Naive B cell (primary cell): ENCODE measurements at regions not wholly inside any gene's neighbourhood (a gene's known extent, or its start where the extent isn't known, plus 50 kb on each side); places are given as distances from the start of the nearest gene placed in this dataset.

Source experiments
- ATAC-seq, 2 donors: fragments of 150-1000 bp; cut with Tn5 transposase; 2 replicates each; pipeline ENCODE4 v1.10.0; 2021; ENCODE audit warnings: low read depth in 2 of 2, mild to moderate bottlenecking in 2 of 2, moderate library complexity in 2 of 2
- DNase-seq: peaks from one replicate; pipeline ENCODE4 v3.0.0; 2022
- H3K27ac Mint-ChIP-seq, 6 donors: one replicate each; pipeline ENCODE4 v1.8.0; 2020 to 2022; ENCODE audit warnings: mild to moderate bottlenecking in 6 of 6, mixed read lengths in 6 of 6, moderate library complexity in 5 of 6, inconsistent platforms in 2 of 6
- H3K27me3 Mint-ChIP-seq, 3 donors: one replicate each; pipeline ENCODE4 v1.8.0; 2021 to 2022; ENCODE audit warnings: mixed read lengths in 3 of 3, mild to moderate bottlenecking in 1 of 3
- H3K36me3 Mint-ChIP-seq, 2 donors: one replicate each; pipeline ENCODE4 v1.8.0; 2020 to 2022; ENCODE audit warnings: mixed read lengths in 2 of 2, inconsistent platforms in 1 of 2, mild to moderate bottlenecking in 1 of 2
- H3K4me1 Mint-ChIP-seq, 3 donors: one replicate each; pipeline ENCODE4 v1.8.0; 2020 to 2022; ENCODE audit warnings: mixed read lengths in 3 of 3, inconsistent platforms in 1 of 3, mild to moderate bottlenecking in 1 of 3, moderate library complexity in 1 of 3
- H3K4me3 Mint-ChIP-seq, 8 donors: one replicate each; pipeline ENCODE4 v1.8.0; 2020 to 2022; ENCODE audit warnings: mild to moderate bottlenecking in 8 of 8, mixed read lengths in 8 of 8, moderate library complexity in 8 of 8, inconsistent platforms in 2 of 8
- H3K9me3 Mint-ChIP-seq, 7 donors: one replicate each; pipeline ENCODE4 v1.8.0; 2020 to 2022; ENCODE audit warnings: mixed read lengths in 7 of 7, mild to moderate bottlenecking in 5 of 7, inconsistent platforms in 2 of 7, moderate library complexity in 1 of 7

GRCh38 chr20:11057624-11058023 lies 383.8 kb upstream of the JAG1 start:
- Mint-ChIP-seq H3K9me3 (peaks cover 0 to 3% (median 0%) of the 10 kb centered on the region in 7 donors), H3K36me3 (no peaks in the 10 kb centered on the region), H3K4me3 (no peak overlapping the region), H3K27ac (no peak overlapping the region), H3K4me1 (no peaks in the 10 kb centered on the region), H3K27me3 (no peaks in the 10 kb centered on the region)
- ATAC-seq (no peak), DNase-seq (no peak)

- peaks cover 0 to 3% (median 0%) of the 10 kb centered on the region in 7 donors for H3K9me3 Mint-ChIP-seq
- no peak overlapping the region for H3K4me3 Mint-ChIP-seq
- H3K4me1 Mint-ChIP-seq: no peaks in the 10 kb centered on the region
- no peaks in the 10 kb centered on the region for H3K36me3 Mint-ChIP-seq
- H3K27ac Mint-ChIP-seq: no peak overlapping the region
- DNase-seq (no peak), ATAC-seq (no peak)
- no peaks in the 10 kb centered on the region for H3K27me3 Mint-ChIP-seq
These were observed 385.9 kb upstream of the JAG1 start for GRCh38 chr20:11059659-11060058.

DNA sequence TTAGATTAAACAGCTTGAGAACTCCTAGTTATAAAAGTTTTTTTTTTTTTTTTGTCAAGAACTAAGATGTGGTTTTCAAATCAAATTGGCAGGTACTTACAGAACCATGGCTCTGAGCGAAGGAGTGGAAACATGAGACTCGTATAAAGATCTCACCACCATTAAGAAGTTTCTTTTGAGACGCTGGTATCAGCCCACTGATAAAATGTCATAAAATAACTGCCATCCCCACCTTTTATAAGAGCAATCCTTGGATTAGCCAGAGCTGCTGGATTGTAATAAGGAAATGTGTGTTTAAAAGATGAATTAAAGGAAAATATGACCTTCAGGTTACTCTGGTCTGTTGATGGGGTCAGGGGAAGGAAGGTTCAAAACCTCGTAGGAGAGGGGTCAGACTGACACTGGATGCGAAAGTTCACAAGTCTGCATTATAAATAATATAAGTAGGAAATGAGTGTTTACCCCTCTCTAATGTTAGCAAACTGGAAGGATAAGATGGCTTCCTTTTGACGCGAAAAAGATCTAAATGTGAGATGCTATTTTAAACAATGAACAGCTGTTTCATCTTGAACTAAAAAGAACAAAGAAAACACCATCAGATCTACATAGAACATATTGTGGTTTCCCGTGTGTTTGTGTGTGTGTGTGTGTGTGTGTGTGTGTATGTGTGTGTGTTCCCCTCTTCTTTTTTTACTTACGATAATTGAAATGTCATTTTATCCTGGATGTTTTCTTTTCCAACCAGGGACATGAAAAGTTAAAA lies 386.8 kb upstream of the JAG1 start:
- DNase-seq: no peak
- H3K4me3 Mint-ChIP-seq: no peak overlapping the region
- no peaks in the 10 kb centered on the region for H3K36me3 Mint-ChIP-seq
- peaks cover 0 to 3% (median 0%) of the 10 kb centered on the region in 7 donors for H3K9me3 Mint-ChIP-seq
- ATAC-seq: no peak
- no peaks in the 10 kb centered on the region for H3K4me1 Mint-ChIP-seq
- H3K27me3 Mint-ChIP-seq: no peaks in the 10 kb centered on the region
- no peak overlapping the region for H3K27ac Mint-ChIP-seq

- H3K27ac Mint-ChIP-seq: no peak overlapping the region
- no peak overlapping the region for H3K4me3 Mint-ChIP-seq
- no peaks in the 10 kb centered on the region for H3K27me3 Mint-ChIP-seq
- H3K4me1 Mint-ChIP-seq: no peaks in the 10 kb centered on the region
- H3K36me3 Mint-ChIP-seq: no peaks in the 10 kb centered on the region
- H3K9me3 Mint-ChIP-seq: peaks cover 0 to 2% (median 0%) of the 10 kb centered on the region in 7 donors
- no peak for ATAC-seq
- no peak for DNase-seq
These were observed 389.6 kb upstream of the JAG1 start for GRCh38 chr20:11063444-11063843.

DNA sequence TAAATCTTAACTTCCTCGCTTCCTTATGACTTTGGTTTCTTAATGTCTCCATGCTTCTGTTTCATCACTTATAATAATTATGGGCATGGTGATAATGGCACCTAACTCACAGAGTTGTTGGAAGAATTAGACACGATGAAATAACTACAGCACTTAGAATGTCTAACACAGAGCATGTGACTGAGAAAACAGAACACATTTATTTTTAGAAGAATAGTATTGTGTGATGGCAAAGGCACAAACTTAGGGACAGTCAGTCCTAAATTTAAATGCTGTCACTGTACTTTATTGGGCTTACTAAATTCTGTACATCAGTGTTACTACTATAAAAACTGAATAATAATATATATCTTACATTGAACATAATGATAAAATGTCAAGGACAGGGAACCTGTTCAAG lies 391.1 kb upstream of the JAG1 start:
- H3K4me1 Mint-ChIP-seq: no peaks in the 10 kb centered on the region
- no peaks in the 10 kb centered on the region for H3K27me3 Mint-ChIP-seq
- no peak overlapping the region for H3K27ac Mint-ChIP-seq
- ATAC-seq (no peak), DNase-seq (no peak)
- H3K9me3 Mint-ChIP-seq: no peaks in the 10 kb centered on the region
- no peak overlapping the region for H3K4me3 Mint-ChIP-seq
- H3K36me3 Mint-ChIP-seq: no peaks in the 10 kb centered on the region

DNA sequence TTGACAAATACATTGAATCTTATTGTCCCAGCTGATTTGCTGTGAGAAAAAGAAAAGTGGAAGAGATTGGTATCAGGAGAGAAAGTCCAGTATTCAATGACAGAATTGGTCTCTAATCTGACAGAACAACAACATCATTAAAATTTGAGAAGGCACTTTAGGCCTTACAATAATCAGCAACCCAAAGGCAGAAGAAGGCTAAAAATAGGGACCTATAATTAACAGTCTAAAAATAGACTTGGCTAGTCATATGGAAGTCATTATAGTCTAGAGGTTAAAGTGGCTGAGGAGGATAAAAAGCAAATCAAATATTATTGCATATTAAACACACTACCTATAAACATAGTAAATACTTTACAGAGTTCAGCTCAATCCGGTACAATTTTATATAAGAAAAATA lies 393.6 kb upstream of the JAG1 start:
- H3K4me1 Mint-ChIP-seq: no peaks in the 10 kb centered on the region
- H3K9me3 Mint-ChIP-seq: peaks cover 0 to 12% (median 6%) of the 10 kb centered on the region in 7 donors
- no peak overlapping the region for H3K27ac Mint-ChIP-seq
- H3K27me3 Mint-ChIP-seq: no peaks in the 10 kb centered on the region
- no peak overlapping the region for H3K4me3 Mint-ChIP-seq
- no peaks in the 10 kb centered on the region for H3K36me3 Mint-ChIP-seq
- DNase-seq: no peak
- ATAC-seq: no peak

DNA sequence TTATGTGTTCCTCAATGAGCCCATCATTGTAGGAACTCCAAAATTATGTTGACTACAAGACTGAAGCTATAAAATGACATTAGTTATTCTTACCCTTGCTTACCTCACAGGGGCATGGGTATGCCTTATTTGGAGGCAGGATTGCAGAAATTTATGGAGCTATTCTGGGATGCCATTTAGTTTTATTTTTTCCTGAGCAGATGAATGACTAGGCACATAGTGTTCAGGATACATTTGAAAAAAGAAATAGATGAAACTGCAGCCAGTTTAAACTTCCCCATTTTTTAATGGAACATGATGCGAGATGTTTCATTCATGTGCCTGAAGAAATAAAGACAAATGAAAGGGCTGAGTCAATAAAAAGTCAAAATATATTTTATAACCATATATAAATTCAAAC lies 399.2 kb upstream of the JAG1 start:
- Mint-ChIP-seq H3K27ac (no peak overlapping the region), H3K4me3 (no peak overlapping the region), H3K4me1 (no peaks in the 10 kb centered on the region), H3K9me3 (peaks cover 0 to 17% (median 7%) of the 10 kb centered on the region in 7 donors), H3K36me3 (no peaks in the 10 kb centered on the region), H3K27me3 (no peaks in the 10 kb centered on the region)
- DNase-seq (no peak), ATAC-seq (no peak)

DNA sequence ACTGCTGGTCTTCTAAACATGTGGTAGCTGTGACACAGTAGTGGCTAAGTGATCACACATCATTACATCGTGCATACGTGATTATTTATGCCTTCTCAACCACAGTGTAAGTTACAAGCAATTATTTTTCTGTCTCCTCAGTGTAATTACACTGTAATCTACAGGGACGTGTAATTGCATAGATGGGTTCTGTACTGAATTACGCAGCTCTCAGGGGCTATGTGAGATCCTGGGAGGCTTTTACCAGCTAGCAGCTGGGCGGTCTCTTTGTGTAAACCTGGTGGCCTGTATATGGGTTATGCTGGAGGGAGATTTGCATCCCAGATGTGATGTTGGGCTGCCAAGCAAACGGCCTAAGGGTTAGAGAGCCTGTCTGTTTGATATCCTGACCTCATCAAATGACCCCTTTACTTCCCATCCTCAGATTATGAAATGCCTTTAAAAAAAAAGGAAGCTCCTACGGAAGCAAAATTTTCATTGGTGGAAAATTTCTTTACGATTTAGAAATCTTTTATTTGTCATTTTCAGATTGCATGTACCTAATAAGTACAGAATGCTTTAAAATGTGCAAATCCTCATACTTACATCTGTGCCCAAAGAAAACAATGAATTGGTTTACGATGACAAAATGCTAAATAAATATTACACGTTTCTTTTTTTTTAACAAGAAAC lies 402.8 kb upstream of the JAG1 start:
- ATAC-seq (no peak), DNase-seq (no peak)
- H3K36me3 Mint-ChIP-seq: no peaks in the 10 kb centered on the region
- H3K4me1 Mint-ChIP-seq: no peaks in the 10 kb centered on the region
- no peak overlapping the region for H3K27ac Mint-ChIP-seq
- no peaks in the 10 kb centered on the region for H3K27me3 Mint-ChIP-seq
- H3K9me3 Mint-ChIP-seq: peaks cover 0 to 13% (median 4%) of the 10 kb centered on the region in 7 donors
- H3K4me3 Mint-ChIP-seq: no peak overlapping the region

DNA sequence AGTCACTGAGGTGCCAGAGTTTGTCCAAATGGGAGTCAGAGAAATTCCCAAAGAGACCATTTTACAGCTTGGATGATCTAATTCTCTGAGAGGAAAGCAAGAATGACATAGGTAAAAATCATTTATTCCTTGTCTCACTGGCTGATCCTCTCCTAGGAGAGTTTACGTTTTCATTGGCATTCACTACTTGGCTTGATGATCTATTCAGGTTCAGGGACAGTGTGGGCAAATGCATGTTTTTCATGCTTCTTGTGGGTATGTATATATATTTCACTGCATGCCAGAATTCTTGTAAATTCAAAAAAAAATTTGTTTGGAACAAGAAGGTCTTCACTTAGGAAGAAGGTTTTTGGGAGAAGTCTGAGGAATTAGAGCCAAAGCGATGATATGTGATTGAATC lies 403.4 kb upstream of the JAG1 start:
- Mint-ChIP-seq H3K4me3 (no peak overlapping the region), H3K27me3 (no peaks in the 10 kb centered on the region), H3K4me1 (no peaks in the 10 kb centered on the region), H3K36me3 (no peaks in the 10 kb centered on the region), H3K27ac (no peak overlapping the region), H3K9me3 (peaks cover 0 to 8% (median 2%) of the 10 kb centered on the region in 7 donors)
- no peak for DNase-seq
- ATAC-seq: no peak

DNA sequence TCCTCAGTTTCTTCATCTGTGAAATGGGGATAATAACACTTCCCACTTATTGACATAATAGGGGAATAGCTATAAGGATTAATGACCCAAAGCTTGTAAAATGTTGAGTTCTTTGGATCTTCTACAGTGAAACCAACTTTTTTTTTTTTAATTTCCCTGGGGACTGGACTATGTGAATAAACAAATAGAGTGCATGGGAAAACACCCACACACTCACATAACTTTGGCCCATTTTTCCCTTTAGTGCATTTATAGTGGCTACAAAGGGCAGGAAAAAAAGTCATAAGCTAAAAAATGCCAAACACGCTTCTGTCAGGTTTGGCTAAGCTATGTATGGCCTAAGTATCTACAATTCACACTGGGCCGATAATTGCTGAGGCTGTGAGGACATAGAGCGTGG lies 406.2 kb upstream of the JAG1 start:
- ATAC-seq (no peak), DNase-seq (no peak)
- Mint-ChIP-seq H3K36me3 (no peaks in the 10 kb centered on the region), H3K27ac (no peak overlapping the region), H3K4me3 (no peak overlapping the region), H3K4me1 (no peaks in the 10 kb centered on the region), H3K9me3 (peaks cover 0 to 9% (median 0%) of the 10 kb centered on the region in 7 donors), H3K27me3 (no peaks in the 10 kb centered on the region)

GRCh38 chr20:11080781-11081377 lies 407.1 kb upstream of the JAG1 start:
- no peaks in the 10 kb centered on the region for H3K36me3 Mint-ChIP-seq
- no peaks in the 10 kb centered on the region for H3K27me3 Mint-ChIP-seq
- ATAC-seq: no peak
- peaks cover 0 to 9% (median 0%) of the 10 kb centered on the region in 7 donors for H3K9me3 Mint-ChIP-seq
- no peak overlapping the region for H3K27ac Mint-ChIP-seq
- DNase-seq: no peak
- no peaks in the 10 kb centered on the region for H3K4me1 Mint-ChIP-seq
- no peak overlapping the region for H3K4me3 Mint-ChIP-seq

GRCh38 chr20:11083841-11084240 lies 410.0 kb upstream of the JAG1 start:
- no peak overlapping the region for H3K4me3 Mint-ChIP-seq

GRCh38 chr20:11084508-11084907 lies 410.7 kb upstream of the JAG1 start:
- no peak overlapping the region for H3K4me3 Mint-ChIP-seq
- H3K27ac Mint-ChIP-seq: no peak overlapping the region
- no peaks in the 10 kb centered on the region for H3K4me1 Mint-ChIP-seq
- no peaks in the 10 kb centered on the region for H3K27me3 Mint-ChIP-seq
- no peak for ATAC-seq
- DNase-seq: no peak
- H3K36me3 Mint-ChIP-seq: no peaks in the 10 kb centered on the region
- peaks cover 0 to 12% (median 5%) of the 10 kb centered on the region in 7 donors for H3K9me3 Mint-ChIP-seq

More at GRCh38 chr20:11083841-11084240, 410.0 kb upstream of the JAG1 start:
- Mint-ChIP-seq H3K36me3 (no peaks in the 10 kb centered on the region), H3K27ac (no peak overlapping the region), H3K27me3 (no peaks in the 10 kb centered on the region), H3K9me3 (peaks cover 0 to 12% (median 5%) of the 10 kb centered on the region in 7 donors), H3K4me1 (no peaks in the 10 kb centered on the region)
- no peak for DNase-seq
- no peak for ATAC-seq

GRCh38 chr20:11086970-11087369 lies 413.2 kb upstream of the JAG1 start:
- Mint-ChIP-seq H3K4me1 (no peaks in the 10 kb centered on the region), H3K36me3 (no peaks in the 10 kb centered on the region), H3K9me3 (peaks cover 0 to 12% (median 6%) of the 10 kb centered on the region in 7 donors), H3K27ac (no peak overlapping the region), H3K27me3 (no peaks in the 10 kb centered on the region), H3K4me3 (no peak overlapping the region)
- no peak for ATAC-seq
- DNase-seq: no peak
